GM03348 (cell line): ENCODE measurements at regions not wholly inside any gene's neighbourhood (a gene's known extent, or its start where the extent isn't known, plus 50 kb on each side); places are given as distances from the start of the nearest gene placed in this dataset.

Source experiments
- DNase-seq: peaks from one replicate; pipeline ENCODE4 v3.0.0; 2012; ENCODE audit warnings: low spot score

- no peak for DNase-seq
These were observed 473.9 kb downstream of the NR2F1-AS1 start for GRCh38 chr5:93107141-93107540.

DNA sequence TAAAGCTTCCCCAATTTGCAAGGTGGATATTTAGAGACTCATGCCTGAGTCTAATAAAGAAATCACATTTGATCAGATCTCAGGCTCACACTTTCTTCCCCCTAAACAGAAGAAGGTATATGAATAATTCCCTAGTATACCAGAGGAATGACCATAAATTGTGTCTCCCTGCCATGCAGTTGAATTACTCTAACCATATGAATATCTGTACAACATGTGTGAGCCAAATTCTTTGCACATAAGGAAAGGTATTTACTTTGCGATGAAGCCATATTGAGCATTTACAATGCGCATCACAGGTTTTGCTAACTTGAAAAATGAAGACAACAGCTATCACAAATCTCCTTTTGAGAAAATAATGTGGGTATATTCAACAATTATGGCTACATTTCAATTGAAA, 479.4 kb downstream of the NR2F1-AS1 start:
- DNase-seq, result no peak

GRCh38 chr5:93100976-93101375, 480.0 kb downstream of the NR2F1-AS1 start:
- peak; percentile 17 for DNase-seq

DNA sequence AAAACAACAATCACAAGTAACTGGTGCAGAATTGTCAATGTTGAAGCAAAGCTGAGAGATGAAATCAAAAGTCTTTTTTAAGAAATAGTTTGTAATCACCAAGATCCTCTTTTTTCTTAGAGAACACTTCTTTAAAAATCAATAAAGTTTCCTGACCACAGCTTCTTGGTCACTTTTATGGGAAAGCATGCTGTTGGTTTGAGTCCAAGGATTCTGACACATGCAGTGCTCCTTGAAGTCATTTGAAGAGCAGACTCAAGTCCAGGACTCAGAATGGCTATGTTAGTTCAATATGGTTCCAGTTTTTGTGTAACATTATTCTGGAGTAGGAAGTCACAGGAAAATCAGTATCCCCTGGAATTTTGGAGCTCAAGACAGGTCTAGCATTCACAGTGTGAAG, 480.6 kb downstream of the NR2F1-AS1 start:
- DNase-seq, result peak; percentile 14

GRCh38 chr5:93099902-93100347, 481.1 kb downstream of the NR2F1-AS1 start:
- DNase-seq, result peak; percentile 18

DNA sequence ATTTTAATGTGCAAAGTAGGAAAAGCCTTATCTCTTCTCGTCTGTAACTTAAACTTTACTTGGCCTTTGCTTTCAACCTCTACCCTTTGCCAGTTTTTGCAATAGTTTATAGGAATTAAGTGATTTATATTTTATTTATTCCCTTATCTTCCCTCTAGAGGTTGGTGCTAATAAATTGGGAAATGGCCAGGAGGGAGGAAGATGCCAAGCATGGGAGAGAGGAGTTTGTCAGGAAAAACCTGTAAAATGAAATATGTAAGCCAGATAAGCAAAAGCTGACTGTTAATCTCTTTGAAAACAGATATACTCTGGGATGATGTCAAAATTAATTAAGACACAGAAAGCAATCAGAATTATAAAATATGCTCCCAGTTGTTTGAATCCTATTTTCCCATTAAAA, 484.5 kb downstream of the NR2F1-AS1 start:
- DNase-seq, result no peak

DNA sequence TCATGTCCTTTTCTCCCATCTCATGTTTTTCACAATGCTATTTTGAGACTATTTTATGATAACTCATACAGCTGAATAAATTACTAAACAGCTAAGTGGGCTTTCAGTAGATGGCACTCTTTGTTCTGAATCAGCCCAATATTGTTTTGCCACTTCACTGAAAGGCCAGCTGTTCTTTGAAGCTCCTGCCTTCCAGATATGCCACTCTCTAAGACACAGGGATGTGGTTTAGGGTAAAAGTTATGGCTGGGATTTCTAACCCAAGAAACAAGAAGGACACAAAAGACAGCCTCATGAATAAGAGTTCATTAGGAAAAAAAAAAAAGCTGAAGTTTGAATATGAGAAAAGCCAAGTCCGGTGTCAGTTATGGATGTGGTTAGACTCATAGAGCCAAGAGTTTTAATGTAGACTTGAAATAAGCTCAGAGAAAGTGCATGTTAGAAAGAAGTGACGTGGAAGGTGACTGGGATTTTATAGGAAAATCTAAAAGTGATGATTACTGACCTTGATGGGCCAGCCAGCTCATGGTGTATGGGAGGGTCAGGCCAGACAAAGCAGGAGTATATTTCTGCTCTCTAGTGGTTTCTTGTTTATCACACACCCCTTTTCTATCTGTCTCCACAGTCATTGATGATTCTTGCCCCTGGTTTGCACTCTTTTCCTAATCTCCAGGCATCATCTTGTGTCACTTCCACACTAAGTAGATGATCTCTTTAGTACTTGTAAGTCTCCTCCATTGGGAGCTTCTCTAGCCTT, 488.5 kb downstream of the NR2F1-AS1 start:
- peak; percentile 18 for DNase-seq

DNA sequence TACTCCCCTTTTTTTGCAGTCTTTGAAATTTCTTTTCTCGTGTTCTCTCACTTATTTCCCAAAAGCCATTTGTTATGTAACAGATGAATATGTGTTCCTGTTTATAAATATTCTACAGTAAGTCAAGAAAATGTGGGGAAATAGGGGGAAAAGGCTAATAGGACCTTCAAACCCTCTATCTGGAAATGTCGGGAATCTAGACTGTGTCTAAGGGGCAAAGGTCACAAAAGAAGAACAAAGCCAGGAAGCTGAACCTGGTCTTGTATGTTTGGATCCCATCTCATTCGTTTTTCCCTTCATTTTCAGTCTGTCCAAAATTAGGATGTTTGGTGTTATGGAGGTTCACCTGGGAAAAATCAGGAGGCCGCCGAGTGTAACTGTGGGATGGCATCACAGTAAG, 490.3 kb downstream of the NR2F1-AS1 start:
- no peak for DNase-seq

GRCh38 chr5:93088592-93089389, 492.2 kb downstream of the NR2F1-AS1 start:
- no peak for DNase-seq

GRCh38 chr5:93087326-93087725, 493.7 kb downstream of the NR2F1-AS1 start:
- no peak for DNase-seq

DNA sequence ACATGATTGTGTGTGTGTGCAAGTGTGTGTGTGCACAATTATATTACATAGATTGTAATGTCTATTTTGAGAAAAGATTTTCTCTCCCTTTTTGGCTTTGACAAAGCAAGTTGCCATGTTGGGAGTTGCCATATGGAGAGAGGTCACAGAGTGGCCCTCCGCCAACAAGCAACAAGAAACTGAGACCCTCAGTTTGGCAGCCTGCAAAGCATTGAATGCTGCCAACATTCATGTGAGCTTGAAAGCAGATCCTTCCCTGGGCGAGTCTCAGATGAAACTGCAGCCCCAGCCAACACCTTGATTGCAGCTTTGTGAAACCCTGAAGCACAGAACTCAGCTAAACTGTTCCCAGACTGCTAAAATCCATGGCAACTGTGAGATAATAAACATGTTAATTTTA, 498.0 kb downstream of the NR2F1-AS1 start:
- DNase-seq, result no peak

- no peak for DNase-seq
These were observed 502.0 kb downstream of the NR2F1-AS1 start for GRCh38 chr5:93079046-93079445.

DNA sequence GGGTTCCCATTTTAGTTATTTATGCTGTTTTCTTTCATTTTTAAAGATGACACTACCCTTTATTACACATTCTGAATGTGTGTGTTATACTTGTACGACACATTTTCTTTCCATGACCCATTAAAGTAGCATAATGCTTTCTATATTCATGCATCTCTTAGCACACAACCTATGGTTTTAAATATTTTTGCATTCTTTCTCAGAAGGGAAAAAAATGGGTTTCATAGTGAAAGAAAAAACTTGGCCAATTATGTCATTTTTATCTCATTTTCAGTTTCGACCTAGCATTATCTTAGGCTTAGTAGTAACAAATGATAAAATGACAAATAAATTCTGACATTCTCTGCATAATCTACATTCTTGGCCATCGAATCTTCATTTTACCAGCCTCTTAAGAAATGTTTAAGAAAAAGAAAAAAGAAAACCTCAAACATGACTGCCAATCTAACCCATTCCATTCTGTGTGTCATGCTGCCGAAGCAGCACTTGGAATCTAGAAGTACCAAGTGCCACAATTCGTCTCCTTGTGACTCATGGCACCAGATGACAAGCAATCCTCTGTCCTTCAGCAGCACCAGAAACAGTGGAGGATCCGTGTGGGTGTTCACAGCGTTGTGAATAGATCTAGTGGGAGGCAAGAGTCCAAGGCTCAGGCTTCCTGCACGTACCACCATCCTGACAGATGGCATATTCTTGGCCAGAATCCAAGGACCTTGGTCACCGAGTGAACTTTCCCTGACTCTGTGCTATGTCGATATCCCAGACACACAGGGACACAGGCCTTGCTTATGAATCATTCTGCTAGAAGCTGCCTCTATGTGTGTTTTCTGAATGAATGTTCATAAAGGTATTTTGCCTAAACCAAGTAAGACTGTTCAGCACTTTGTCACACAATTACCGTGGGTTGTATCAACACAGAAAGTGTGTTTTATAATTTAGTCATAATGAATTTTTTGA, 502.7 kb downstream of the NR2F1-AS1 start:
- peak; percentile 70 for DNase-seq

GRCh38 chr5:93076566-93076965, 504.5 kb downstream of the NR2F1-AS1 start:
- no peak for DNase-seq

- DNase-seq, result no peak
These were observed 504.9 kb downstream of the NR2F1-AS1 start for GRCh38 chr5:93076096-93076495.

DNA sequence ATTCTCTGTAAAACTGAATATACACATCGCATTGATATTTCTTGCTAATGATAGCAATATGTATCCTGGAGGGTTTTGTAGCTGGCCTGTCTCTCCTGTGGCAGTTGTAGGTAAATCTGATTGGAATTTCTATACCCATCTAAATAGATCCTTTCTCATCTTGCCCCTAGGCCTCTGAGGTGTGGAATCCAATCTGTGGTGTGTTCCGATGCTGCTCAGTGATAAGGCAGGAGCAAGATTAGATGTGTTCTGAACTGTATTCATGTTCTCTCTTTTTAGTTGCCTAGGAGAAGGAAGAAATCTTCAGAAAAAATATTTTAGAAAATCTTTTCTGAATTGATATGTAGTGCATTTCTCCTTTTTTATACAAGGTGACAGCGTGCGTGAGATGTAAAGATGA, 507.5 kb downstream of the NR2F1-AS1 start:
- DNase-seq, result no peak

GRCh38 chr5:93072831-93073459, 508.1 kb downstream of the NR2F1-AS1 start:
- peak; percentile 40 for DNase-seq

GRCh38 chr5:93071710-93072109, 509.3 kb downstream of the NR2F1-AS1 start:
- no peak for DNase-seq

- no peak for DNase-seq
These were observed 510.1 kb downstream of the NR2F1-AS1 start for GRCh38 chr5:93070938-93071337.

GRCh38 chr5:93069276-93069675, 511.7 kb downstream of the NR2F1-AS1 start:
- DNase-seq, result no peak

DNA sequence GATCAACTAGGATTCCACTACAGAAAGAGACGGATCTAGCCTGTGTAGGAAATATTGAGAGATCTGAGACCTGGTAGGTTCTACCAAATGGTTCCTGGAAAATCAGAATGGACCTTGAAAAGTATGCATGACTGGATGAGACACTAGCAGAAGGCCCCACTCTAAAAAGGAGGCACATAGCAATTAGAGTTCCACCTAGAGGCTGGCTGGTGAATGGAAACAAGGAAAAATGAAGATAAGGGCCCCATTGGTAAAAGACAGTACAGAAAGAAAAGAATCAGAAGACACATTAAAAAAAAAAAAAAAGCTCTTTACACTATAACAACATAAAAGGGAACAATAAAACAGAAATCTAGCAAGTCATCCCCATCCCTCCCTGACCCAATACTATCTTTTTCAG, 518.5 kb downstream of the NR2F1-AS1 start:
- peak; percentile 9 for DNase-seq

DNA sequence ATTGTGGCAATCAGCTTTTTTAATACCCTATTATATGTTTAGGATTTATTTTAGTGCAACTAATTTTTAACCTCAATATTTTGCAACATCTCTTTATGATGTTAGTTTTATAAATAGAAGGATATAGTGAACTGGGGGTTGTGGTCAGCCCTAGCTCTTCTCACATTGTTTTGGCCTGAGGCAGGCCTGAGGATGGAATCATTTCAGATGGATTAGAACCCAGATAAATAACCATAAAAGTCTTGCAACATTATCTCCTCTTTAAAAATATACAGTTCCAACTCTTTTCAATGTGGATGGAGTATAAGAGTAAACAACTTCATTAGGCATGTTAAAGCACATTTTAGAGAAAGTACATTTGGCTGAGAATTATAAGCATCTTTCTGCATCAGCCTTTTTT, 522.7 kb downstream of the NR2F1-AS1 start:
- DNase-seq, result peak; percentile 54
